ENCODE measurements at regions not wholly inside any gene's neighbourhood (a gene's known extent, or its start where the extent isn't known, plus 50 kb on each side); places are given as distances from the start of the nearest gene placed in this dataset.

GRCh38 chr6:73989428-73989827 is 293.4 kb downstream of the CD109 start:
- intact Hi-C loops (cut with micrococcal nuclease) (no loop called here), in situ Hi-C loops (cut with MboI) (no loop called here)
- Histone ChIP-seq H3K79me2 (ENCODE audit: control insufficient read depth, insufficient read depth, low read length) (no peaks in the 10 kb centered on the region), H3K9me3 (replicated peaks; ENCODE audit: control insufficient read depth, insufficient read depth, low read depth, low read length) (no peaks in the 10 kb centered on the region), H3K4me1 (replicated peaks in 1 of 2; ENCODE audit: control insufficient read depth in 2 of 2, insufficient read depth in 2 of 2, low read length in 2 of 2) (no peaks in the 10 kb centered on the region), H3K27ac (ENCODE audit: extremely low read depth, low read depth, low read length) (no peak overlapping the region), H3K9me1 (ENCODE audit: control insufficient read depth, insufficient read depth, low read length) (no peaks in the 10 kb centered on the region), H3K36me3 (ENCODE audit: control insufficient read depth, insufficient read depth, low read length) (no peaks in the 10 kb centered on the region), H4K20me1 (replicated peaks; ENCODE audit: control insufficient read depth, insufficient read depth, low read length) (no peaks in the 10 kb centered on the region), H2AFZ (ENCODE audit: low read depth, low read length) (no peak overlapping the region), H3K27me3 (ENCODE audit: control insufficient read depth in 2 of 2, insufficient read depth in 2 of 2, low read length in 2 of 2) (no peaks in the 10 kb centered on the region), H3K4me2 (ENCODE audit: insufficient read depth, low read length) (no peak overlapping the region), H3K9ac (ENCODE audit: insufficient read depth in 1 of 2, low read depth in 2 of 2, low read length in 2 of 2) (no peak overlapping the region), H3K4me3 (no peak overlapping the region)
- ATAC-seq (no peak), DNase-seq (ENCODE audit: extremely low read depth in 1 of 4, low spot score in 3 of 4) (no peak), FAIRE-seq (no peak)
- CTCF ChIA-PET (ENCODE audit: low intra/inter-chr PET ratio), result no interaction called here
- no TSS peak for BruUV-seq (replicated peaks)
- POLR2A ChIA-PET, result no interaction called here
- TF ChIP-seq KLF1 (tag; IDR thresholded peaks at IDR 0.05), result no peak
- TF ChIP-seq, protein P1, sequence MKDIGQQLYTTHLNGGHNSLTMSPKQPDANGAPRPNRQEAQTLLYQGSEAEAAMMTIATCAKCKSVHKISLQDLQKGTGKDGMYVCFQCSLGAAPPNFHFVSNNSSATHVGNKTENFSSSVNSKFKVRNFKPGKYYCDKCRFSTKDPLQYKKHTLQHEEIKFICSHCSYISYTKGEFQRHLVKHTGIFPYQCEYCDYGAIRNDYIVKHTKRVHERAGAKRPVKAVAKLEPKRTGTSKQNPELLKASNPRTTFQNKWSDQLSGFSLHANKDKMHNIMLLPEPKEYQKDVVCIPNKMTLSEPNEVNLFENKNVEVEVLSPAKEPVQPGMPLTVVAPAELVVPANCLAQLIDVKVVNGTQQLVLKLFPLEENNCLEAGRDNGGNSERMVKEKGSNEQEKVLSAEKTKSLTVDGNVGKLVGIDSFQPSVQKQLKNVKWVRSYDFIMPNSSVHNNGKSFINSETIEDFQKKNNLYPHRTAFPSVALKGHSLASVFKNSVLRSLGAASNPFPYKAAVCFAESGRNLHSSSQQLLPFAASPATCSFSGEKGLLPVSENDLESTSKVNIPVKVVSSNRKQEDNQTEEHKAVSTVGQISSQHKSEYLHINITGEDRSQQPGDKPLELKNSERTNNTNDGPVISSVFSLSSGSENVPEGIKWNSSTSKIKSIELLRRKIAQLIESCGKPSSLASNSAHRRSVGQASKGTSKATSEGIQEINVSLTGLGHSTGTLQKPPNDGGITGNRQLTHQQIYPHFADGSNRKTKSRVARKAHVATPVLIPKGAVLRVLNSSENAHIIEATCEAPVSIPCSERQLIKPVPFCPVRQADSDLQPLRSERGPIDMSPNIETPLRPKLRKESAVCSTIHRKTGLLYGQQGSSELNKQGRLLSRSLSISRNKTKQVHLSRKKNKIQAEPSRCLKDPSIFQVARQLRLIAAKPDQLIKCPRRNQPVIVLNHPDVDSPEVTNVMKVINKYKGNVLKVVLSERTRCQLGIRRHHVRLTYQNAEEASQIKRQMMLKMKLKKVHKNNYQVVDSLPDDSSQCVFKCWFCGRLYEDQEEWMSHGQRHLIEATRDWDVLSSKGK (CRISPR knock-in tag; IDR thresholded peaks at IDR 0.05), result no peak
- TF ChIP-seq SMARCA5 (IDR thresholded peaks at IDR 0.05), result no peak
- TF ChIP-seq FOXK2 (conservative IDR thresholded peaks at IDR 0.05 in 1 of 2, IDR thresholded peaks at IDR 0.05 in 1 of 2; ENCODE audit: low read depth in 2 of 2), result no peak
- no peak for TF ChIP-seq MCM7 (IDR thresholded peaks at IDR 0.05)
- no peak for TF ChIP-seq STAT5B (CRISPR knock-in tag; IDR thresholded peaks at IDR 0.05)
- no peak for TF ChIP-seq ZNF408 (CRISPR knock-in tag; IDR thresholded peaks at IDR 0.05; ENCODE audit: low read depth)
- WGBS (ENCODE audit: insufficient coverage, low coverage, missing lambda C conversion rate), result 2% methylated on average over 3 of the region's 3 CpGs

All from K562 (cell line).